Dendritic cell treated with granulocyte-macrophage colony-stimulating factor and Interleukin-4, amounts not matched to agents 40 ng/mL and 50 ng/mL, for 4 days (primary cell): ENCODE measurements at regions not wholly inside any gene's neighbourhood (a gene's known extent, or its start where the extent isn't known, plus 50 kb on each side); places are given as distances from the start of the nearest gene placed in this dataset.

Experiments used
- H3K27ac Mint-ChIP-seq: one replicate; pipeline ENCODE4 v1.8.0; 2022; ENCODE audit warnings: mild to moderate bottlenecking, mixed read lengths
- H3K27me3 Mint-ChIP-seq: one replicate; pipeline ENCODE4 v1.8.0; 2022; ENCODE audit warnings: mild to moderate bottlenecking, mixed read lengths
- H3K36me3 Mint-ChIP-seq: one replicate; pipeline ENCODE4 v1.8.0; 2022; ENCODE audit warnings: low read depth, mixed read lengths
- H3K4me1 Mint-ChIP-seq: one replicate; pipeline ENCODE4 v1.8.0; 2022; ENCODE audit warnings: low read depth, mixed read lengths
- H3K4me3 Mint-ChIP-seq: one replicate; pipeline ENCODE4 v1.8.0; 2022; ENCODE audit warnings: mild to moderate bottlenecking, moderate library complexity, mixed read lengths
- H3K9me3 Mint-ChIP-seq: one replicate; pipeline ENCODE4 v1.8.0; 2022; ENCODE audit warnings: mixed read lengths
- intact Hi-C: fragments of 100-400 bp; cut with micrococcal nuclease; formaldehyde crosslinking; loops from one replicate; pipeline ENCODE4 v1.15.0; 2022

GRCh38 chr2:4381773-4382172 lies 678.4 kb downstream of the DCDC2C start:
- no peaks in the 10 kb centered on the region for H3K4me1 Mint-ChIP-seq
- no peaks in the 10 kb centered on the region for H3K27me3 Mint-ChIP-seq
- peaks cover 17% of the 10 kb centered on the region for H3K9me3 Mint-ChIP-seq
- no peaks in the 10 kb centered on the region for H3K36me3 Mint-ChIP-seq
- intact Hi-C loops = no loop called here
- no peak overlapping the region for H3K4me3 Mint-ChIP-seq
- H3K27ac Mint-ChIP-seq = no peak overlapping the region

DNA sequence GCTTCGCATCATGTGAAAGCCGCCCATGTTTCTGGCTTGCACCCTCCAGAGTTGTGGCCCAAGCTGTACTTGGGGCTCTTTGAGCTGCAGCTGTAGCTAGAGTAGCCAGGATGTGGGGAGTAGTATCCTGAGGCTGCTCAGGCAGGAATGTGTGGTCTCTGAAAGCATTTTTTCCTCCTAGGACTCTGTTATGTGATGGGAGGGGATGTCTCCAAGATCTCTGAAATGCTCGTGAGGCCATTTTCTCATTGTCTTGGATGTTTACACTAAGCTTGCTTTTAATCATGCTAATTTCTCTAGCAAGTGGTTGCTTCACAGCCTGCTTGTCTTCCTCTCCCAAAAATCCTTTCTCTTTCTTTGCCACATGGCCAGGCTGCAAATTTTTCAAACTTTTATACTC lies 687.6 kb downstream of the DCDC2C start:
- Mint-ChIP-seq H3K4me3 (no peak overlapping the region), H3K4me1 (no peaks in the 10 kb centered on the region), H3K27ac (no peak overlapping the region), H3K36me3 (no peaks in the 10 kb centered on the region), H3K9me3 (peaks cover 77% of the 10 kb centered on the region), H3K27me3 (no peaks in the 10 kb centered on the region)
- intact Hi-C loops = no loop called here

GRCh38 chr2:4404363-4404762 lies 701.0 kb downstream of the DCDC2C start:
- H3K4me3 Mint-ChIP-seq = no peak overlapping the region
- intact Hi-C loops = no loop called here
- H3K9me3 Mint-ChIP-seq = peaks cover 10% of the 10 kb centered on the region
- no peaks in the 10 kb centered on the region for H3K27me3 Mint-ChIP-seq
- no peaks in the 10 kb centered on the region for H3K36me3 Mint-ChIP-seq
- H3K27ac Mint-ChIP-seq = no peak overlapping the region
- H3K4me1 Mint-ChIP-seq = no peaks in the 10 kb centered on the region

DNA sequence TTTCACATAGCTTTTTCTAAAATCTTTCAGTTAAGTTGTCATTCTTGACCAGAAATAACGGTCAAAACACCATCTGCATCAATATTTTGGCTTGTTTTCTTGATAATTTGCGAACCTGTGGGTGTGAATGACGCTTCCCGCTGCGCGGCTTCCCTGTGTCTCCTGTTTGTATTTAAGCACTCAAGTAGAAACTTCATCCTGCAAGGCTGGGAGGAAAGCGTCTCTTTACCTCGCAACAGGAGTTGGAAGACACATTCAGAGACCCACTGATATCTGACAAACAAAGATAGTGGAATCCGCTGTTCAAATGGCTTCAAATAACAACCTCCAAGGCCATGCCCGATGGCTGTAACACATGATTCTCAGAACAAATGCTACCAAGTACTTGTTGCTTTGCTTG lies 704.9 kb downstream of the DCDC2C start:
- no peaks in the 10 kb centered on the region for H3K36me3 Mint-ChIP-seq
- no peak overlapping the region for H3K4me3 Mint-ChIP-seq
- no peak overlapping the region for H3K27ac Mint-ChIP-seq
- H3K4me1 Mint-ChIP-seq = no peaks in the 10 kb centered on the region
- H3K27me3 Mint-ChIP-seq = no peaks in the 10 kb centered on the region
- intact Hi-C loops = no loop called here
- H3K9me3 Mint-ChIP-seq = peaks cover 31% of the 10 kb centered on the region

- Mint-ChIP-seq H3K27ac (no peak overlapping the region), H3K9me3 (peaks cover 39% of the 10 kb centered on the region)
Observed at GRCh38 chr2:4412637-4413187, 709.3 kb downstream of the DCDC2C start.

DNA sequence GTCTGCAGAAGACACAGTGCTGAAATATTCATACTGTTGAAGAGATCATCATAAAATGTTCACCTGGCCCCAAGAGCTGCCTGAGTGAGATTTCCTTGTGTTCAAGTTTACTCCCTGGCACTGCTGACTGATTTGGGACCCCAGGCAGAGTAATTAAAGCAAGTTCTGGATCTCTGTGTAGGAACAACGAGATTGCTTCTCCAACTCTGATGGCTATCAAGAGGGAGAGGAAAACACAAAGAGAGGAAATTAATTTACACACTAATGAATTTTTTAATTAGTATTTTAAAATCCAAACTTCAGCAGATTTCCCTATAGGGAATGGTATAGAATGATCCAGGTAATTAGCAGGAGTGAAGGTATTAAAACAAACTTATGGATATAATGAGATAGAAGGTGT lies 711.8 kb downstream of the DCDC2C start:
- intact Hi-C loops = no loop called here
- H3K9me3 Mint-ChIP-seq = peaks cover 48% of the 10 kb centered on the region
- no peaks in the 10 kb centered on the region for H3K4me1 Mint-ChIP-seq
- no peak overlapping the region for H3K4me3 Mint-ChIP-seq
- H3K27ac Mint-ChIP-seq = no peak overlapping the region
- no peaks in the 10 kb centered on the region for H3K27me3 Mint-ChIP-seq
- no peaks in the 10 kb centered on the region for H3K36me3 Mint-ChIP-seq

More at GRCh38 chr2:4412637-4413187, 709.3 kb downstream of the DCDC2C start:
- H3K4me1 Mint-ChIP-seq = no peaks in the 10 kb centered on the region
- H3K27me3 Mint-ChIP-seq = no peaks in the 10 kb centered on the region
- H3K36me3 Mint-ChIP-seq = no peaks in the 10 kb centered on the region
- intact Hi-C loops = no loop called here
- H3K4me3 Mint-ChIP-seq = no peak overlapping the region

DNA sequence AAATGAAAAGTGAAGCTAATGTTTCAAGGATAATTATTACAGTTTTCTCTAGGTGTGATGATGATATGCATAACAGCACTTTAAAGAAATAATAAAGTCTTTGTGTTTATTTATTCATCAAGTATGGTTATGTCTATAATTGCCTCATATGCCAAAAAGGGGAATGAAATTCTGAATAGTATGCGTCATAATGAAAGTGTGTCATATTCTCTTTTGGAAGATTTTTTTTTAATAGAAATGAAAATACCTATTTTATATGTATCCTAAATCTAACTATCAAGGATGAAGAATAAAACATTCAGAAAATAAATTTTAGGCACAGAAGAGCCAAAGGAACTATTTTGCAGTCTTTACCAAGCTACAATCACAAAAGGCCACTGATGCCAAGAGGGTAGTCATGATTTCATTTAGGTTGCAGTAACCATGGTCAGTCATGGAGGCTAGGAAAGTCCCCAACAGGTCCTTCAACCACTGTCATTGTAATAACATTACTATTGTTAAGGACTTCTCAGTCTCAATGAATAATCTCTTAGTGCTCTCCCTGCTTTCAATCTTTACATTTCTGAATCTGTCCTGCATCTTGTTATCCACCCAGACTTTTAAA lies 712.5 kb downstream of the DCDC2C start:
- Mint-ChIP-seq H3K4me1 (no peaks in the 10 kb centered on the region), H3K9me3 (peaks cover 40% of the 10 kb centered on the region), H3K36me3 (no peaks in the 10 kb centered on the region), H3K27ac (no peak overlapping the region), H3K27me3 (no peaks in the 10 kb centered on the region), H3K4me3 (no peak overlapping the region)
- intact Hi-C loops = no loop called here

DNA sequence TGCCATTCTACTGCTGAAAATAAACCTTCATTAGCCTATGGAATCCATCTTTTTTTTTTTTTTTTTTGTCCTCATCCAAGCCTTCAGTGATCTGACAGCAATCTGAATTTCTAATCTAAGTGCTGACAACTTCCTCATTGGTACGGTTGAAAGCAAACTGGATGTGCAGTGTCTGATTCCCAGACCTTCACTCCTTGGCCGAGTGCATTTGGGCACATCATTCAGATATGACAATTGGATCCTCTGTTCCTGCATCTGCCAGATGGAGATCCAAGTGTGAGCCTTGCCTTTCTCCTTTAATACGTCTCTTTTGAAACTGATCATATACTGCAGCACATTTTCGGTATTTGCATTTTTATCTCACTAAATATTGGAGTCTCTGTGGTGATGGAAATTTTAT lies 713.1 kb downstream of the DCDC2C start:
- Mint-ChIP-seq H3K27ac (no peak overlapping the region), H3K9me3 (peaks cover 37% of the 10 kb centered on the region), H3K4me3 (no peak overlapping the region), H3K27me3 (no peaks in the 10 kb centered on the region), H3K36me3 (no peaks in the 10 kb centered on the region), H3K4me1 (no peaks in the 10 kb centered on the region)
- intact Hi-C loops = no loop called here

DNA sequence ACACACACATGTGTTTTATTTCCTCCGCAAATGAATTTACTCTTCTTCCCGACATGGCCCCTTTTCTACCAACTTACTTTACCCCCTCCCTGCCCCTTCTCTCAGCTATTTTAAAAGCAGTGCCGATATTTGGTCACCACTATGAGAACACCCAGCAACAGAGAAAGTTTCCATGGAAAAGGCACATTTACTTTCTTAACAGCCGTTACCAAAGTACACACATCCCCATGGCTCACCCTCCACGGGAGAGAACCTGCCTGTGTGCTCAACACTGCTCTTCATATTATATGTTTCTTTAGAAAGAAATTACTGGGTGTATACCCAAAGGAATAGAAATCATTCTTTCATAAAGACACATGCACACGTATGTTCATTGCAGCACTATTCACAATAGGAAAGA lies 714.4 kb downstream of the DCDC2C start:
- peaks cover 37% of the 10 kb centered on the region for H3K9me3 Mint-ChIP-seq
- no peaks in the 10 kb centered on the region for H3K4me1 Mint-ChIP-seq
- no peaks in the 10 kb centered on the region for H3K36me3 Mint-ChIP-seq
- H3K27me3 Mint-ChIP-seq = no peaks in the 10 kb centered on the region
- no peak overlapping the region for H3K27ac Mint-ChIP-seq
- intact Hi-C loops = no loop called here
- H3K4me3 Mint-ChIP-seq = no peak overlapping the region

DNA sequence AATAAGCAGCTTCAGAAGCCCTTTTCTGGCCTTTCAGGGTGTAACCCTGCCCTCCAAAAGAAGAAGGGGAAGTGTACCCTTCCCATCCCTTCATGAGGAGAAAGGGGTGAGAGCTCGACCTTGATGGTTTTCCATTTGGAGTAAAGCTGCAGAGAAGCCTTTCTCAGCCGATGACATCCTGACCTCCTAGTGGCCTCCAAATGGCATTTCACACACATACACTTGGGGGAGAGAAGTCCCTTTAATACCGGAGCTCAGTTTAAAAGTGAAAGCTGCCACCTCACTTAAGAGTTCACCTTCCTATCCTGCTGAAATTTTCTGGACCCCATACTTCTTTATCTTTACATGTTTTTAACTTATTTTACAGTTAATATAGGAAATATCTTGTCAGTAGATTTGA lies 716.7 kb downstream of the DCDC2C start:
- Mint-ChIP-seq H3K4me3 (no peak overlapping the region), H3K9me3 (peaks cover 33% of the 10 kb centered on the region)

GRCh38 chr2:4424153-4424552 lies 720.8 kb downstream of the DCDC2C start:
- no peaks in the 10 kb centered on the region for H3K4me1 Mint-ChIP-seq
- no peaks in the 10 kb centered on the region for H3K27me3 Mint-ChIP-seq
- peaks cover 15% of the 10 kb centered on the region for H3K9me3 Mint-ChIP-seq
- H3K27ac Mint-ChIP-seq = no peak overlapping the region
- H3K4me3 Mint-ChIP-seq = no peak overlapping the region
- no peaks in the 10 kb centered on the region for H3K36me3 Mint-ChIP-seq
- intact Hi-C loops = no loop called here

More for the DNA sequence above, 716.7 kb downstream of the DCDC2C start:
- no peaks in the 10 kb centered on the region for H3K4me1 Mint-ChIP-seq
- intact Hi-C loops = no loop called here
- no peak overlapping the region for H3K27ac Mint-ChIP-seq
- H3K27me3 Mint-ChIP-seq = no peaks in the 10 kb centered on the region
- H3K36me3 Mint-ChIP-seq = no peaks in the 10 kb centered on the region

DNA sequence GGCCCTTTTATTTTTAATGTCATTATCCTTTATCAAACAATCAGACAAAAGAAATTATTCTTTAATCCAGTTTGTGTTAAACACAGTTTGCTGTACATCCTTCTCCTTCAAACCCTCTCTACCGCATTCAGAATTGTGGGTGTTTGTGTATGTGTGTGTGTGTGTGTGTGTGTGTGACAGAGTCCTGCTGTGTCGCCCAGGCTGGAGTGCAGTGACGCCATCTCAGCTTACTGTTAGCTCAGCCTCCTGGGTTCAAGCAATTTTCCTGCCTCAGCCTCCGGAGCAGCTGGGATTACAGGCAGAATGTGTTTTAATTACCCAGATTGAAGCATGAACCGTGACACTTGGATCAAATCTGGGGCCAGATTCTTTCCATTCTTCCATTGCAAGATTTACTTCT lies 723.7 kb downstream of the DCDC2C start:
- no peaks in the 10 kb centered on the region for H3K36me3 Mint-ChIP-seq
- H3K27me3 Mint-ChIP-seq = no peaks in the 10 kb centered on the region
- no peaks in the 10 kb centered on the region for H3K4me1 Mint-ChIP-seq
- intact Hi-C loops = no loop called here
- peaks cover 8% of the 10 kb centered on the region for H3K9me3 Mint-ChIP-seq
- H3K4me3 Mint-ChIP-seq = no peak overlapping the region
- H3K27ac Mint-ChIP-seq = no peak overlapping the region

DNA sequence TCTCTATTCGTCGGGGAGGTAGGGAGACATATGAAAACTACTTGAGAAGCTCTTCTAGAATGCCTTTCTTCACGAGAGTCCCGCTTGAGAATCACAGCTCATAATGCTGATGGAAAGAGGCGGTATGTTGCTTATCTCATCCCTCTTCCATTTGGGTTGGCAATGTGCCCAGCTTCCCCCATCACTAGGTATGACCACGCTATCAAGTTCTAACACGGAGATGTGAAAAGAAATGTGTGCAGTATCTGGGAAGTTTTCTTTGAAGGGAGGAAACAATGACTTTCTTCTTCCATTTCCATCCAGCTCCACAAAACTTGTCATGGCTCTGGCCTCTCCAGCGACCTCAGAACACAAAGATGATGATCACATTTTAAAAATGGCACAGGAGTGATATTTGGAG lies 742.4 kb downstream of the DCDC2C start:
- no peak overlapping the region for H3K27ac Mint-ChIP-seq
- no peak overlapping the region for H3K4me3 Mint-ChIP-seq
- intact Hi-C loops = no loop called here
- H3K36me3 Mint-ChIP-seq = no peaks in the 10 kb centered on the region
- no peaks in the 10 kb centered on the region for H3K4me1 Mint-ChIP-seq
- no peaks in the 10 kb centered on the region for H3K27me3 Mint-ChIP-seq
- H3K9me3 Mint-ChIP-seq = peaks cover 32% of the 10 kb centered on the region

DNA sequence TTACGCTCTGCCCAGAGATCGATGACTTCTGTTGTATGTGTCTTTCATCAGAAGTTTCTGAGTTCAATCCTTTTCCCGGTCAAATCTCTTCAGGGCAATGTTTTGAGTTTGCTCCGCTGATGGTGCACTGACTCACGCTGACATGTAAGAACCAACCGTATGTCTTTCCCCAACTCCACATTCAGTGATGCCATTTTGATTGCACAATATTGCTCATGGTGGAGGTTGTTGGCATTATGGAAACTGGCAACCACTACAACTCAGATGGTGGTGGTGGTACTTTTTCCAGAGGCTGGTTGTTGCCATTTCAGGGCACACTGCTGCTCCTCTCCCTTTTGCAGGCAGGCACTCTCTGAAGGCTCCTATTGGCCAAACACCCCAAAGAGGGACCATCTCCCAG lies 751.5 kb downstream of the DCDC2C start:
- Mint-ChIP-seq H3K4me1 (no peaks in the 10 kb centered on the region), H3K27me3 (no peaks in the 10 kb centered on the region), H3K36me3 (no peaks in the 10 kb centered on the region), H3K27ac (no peak overlapping the region), H3K9me3 (peaks cover 32% of the 10 kb centered on the region), H3K4me3 (no peak overlapping the region)
- intact Hi-C loops = no loop called here

- no peak overlapping the region for H3K27ac Mint-ChIP-seq
Observed at GRCh38 chr2:4455486-4456155, 752.2 kb downstream of the DCDC2C start.

More at GRCh38 chr2:4455486-4456155, 752.2 kb downstream of the DCDC2C start:
- no peaks in the 10 kb centered on the region for H3K36me3 Mint-ChIP-seq
- no peaks in the 10 kb centered on the region for H3K4me1 Mint-ChIP-seq
- H3K27me3 Mint-ChIP-seq = no peaks in the 10 kb centered on the region
- intact Hi-C loops = no loop called here
- H3K9me3 Mint-ChIP-seq = peaks cover 32% of the 10 kb centered on the region
- H3K4me3 Mint-ChIP-seq = no peak overlapping the region
